CD8-positive, alpha-beta memory T cell (primary cell): ENCODE measurements at regions not wholly inside any gene's neighbourhood (a gene's known extent, or its start where the extent isn't known, plus 50 kb on each side); places are given as distances from the start of the nearest gene placed in this dataset.
A peak's percentile ranks its signal among the peaks of the same experiment; 100 is the strongest.

Experiments used
- CTCF ChIA-PET: fragments of 350-600 bp; sonication (Branson Sonifier 250); formaldehyde crosslinking; loops from one replicate; lab custom pipeline; 2021; ENCODE audit warnings: antibody characterized with exemption; lab: Charles Lee
- POLR2A ChIA-PET: fragments of 350-600 bp; sonication (Branson Sonifier 250); formaldehyde crosslinking; loops from one replicate; lab custom pipeline; 2021; ENCODE audit warnings: antibody characterized with exemption; lab: Charles Lee
- DNase-seq, 5 donors: peaks; one replicate each; pipeline versions ENCODE4 v3.0.0 to v3.0.0-alpha.2; 2020 to 2022; ENCODE audit warnings: mixed read lengths in 1 of 5
- H3K27ac ChIP-seq: one replicate; pipeline ENCODE4 v1.7.0; 2013; ENCODE audit warnings: low read depth, mild to moderate bottlenecking, low read length, moderate library complexity
- H3K27me3 ChIP-seq: 2 replicates; pipeline ENCODE4 v1.7.0; 2013; ENCODE audit warnings: low read length, mild to moderate bottlenecking; ENCODE audit not compliant: insufficient read depth, poor library complexity, severe bottlenecking
- H3K36me3 ChIP-seq: 2 replicates; pipeline ENCODE4 v1.7.0; 2013; ENCODE audit warnings: mild to moderate bottlenecking, low read length, moderate library complexity; ENCODE audit not compliant: insufficient read depth
- H3K4me1 ChIP-seq: 2 replicates; pipeline ENCODE4 v1.7.0; 2013; ENCODE audit warnings: mild to moderate bottlenecking, low read length, moderate library complexity; ENCODE audit not compliant: insufficient read depth
- H3K4me3 ChIP-seq: 2 replicates; pipeline ENCODE4 v1.7.0; 2013; ENCODE audit warnings: mild to moderate bottlenecking, low read length
- H3K9me3 ChIP-seq: 2 replicates; pipeline ENCODE4 v1.7.0; 2013; ENCODE audit warnings: mild to moderate bottlenecking, low read length
- H3K27ac Mint-ChIP-seq, 8 donors: one replicate each; pipeline ENCODE4 v1.8.0; 2020 to 2021; ENCODE audit warnings: mixed read lengths in 8 of 8, mild to moderate bottlenecking in 6 of 8, inconsistent platforms in 3 of 8, moderate library complexity in 3 of 8
- H3K27me3 Mint-ChIP-seq, 2 donors: one replicate each; pipeline ENCODE4 v1.8.0; 2020 to 2021; ENCODE audit warnings: mixed read lengths in 2 of 2, mild to moderate bottlenecking in 1 of 2, moderate library complexity in 1 of 2
- H3K36me3 Mint-ChIP-seq, 3 donors: one replicate each; pipeline ENCODE4 v1.8.0; 2020 to 2021; ENCODE audit warnings: mixed read lengths in 3 of 3, inconsistent platforms in 1 of 3, mild to moderate bottlenecking in 1 of 3
- H3K4me1 Mint-ChIP-seq, 3 donors: one replicate each; pipeline ENCODE4 v1.8.0; 2020 to 2021; ENCODE audit warnings: mixed read lengths in 3 of 3, inconsistent platforms in 1 of 3, mild to moderate bottlenecking in 1 of 3
- H3K4me3 Mint-ChIP-seq, 7 donors: one replicate each; pipeline ENCODE4 v1.8.0; 2020 to 2021; ENCODE audit warnings: mixed read lengths in 7 of 7, mild to moderate bottlenecking in 6 of 7, moderate library complexity in 4 of 7, inconsistent platforms in 2 of 7
- H3K9me3 Mint-ChIP-seq, 5 donors: one replicate each; pipeline ENCODE4 v1.8.0; 2020 to 2022; ENCODE audit warnings: mixed read lengths in 5 of 5, mild to moderate bottlenecking in 3 of 5, moderate library complexity in 2 of 5, inconsistent platforms in 1 of 5

GRCh38 chr5:71877511-71877910 is 158.4 kb downstream of the CARTPT start:
- CTCF ChIA-PET, result no interaction called here
- H3K4me3 ChIP-seq, result no peak overlapping the region
- H3K27ac Mint-ChIP-seq, result no peak overlapping the region
- no peaks in the 10 kb centered on the region for H3K36me3 Mint-ChIP-seq
- DNase-seq, result no peak
- H3K4me1 ChIP-seq, result no peaks in the 10 kb centered on the region
- H3K9me3 Mint-ChIP-seq, result peaks cover 0 to 2% (median 0%) of the 10 kb centered on the region in 5 donors
- no peaks in the 10 kb centered on the region for H3K27me3 ChIP-seq
- H3K4me1 Mint-ChIP-seq, result no peaks in the 10 kb centered on the region
- H3K4me3 Mint-ChIP-seq, result no peak overlapping the region
- H3K27me3 Mint-ChIP-seq, result peaks cover 4 to 11% of the 10 kb centered on the region in 2 donors
- no peak overlapping the region for H3K27ac ChIP-seq
- H3K9me3 ChIP-seq, result no peaks in the 10 kb centered on the region
- POLR2A ChIA-PET, result no interaction called here
- no peaks in the 10 kb centered on the region for H3K36me3 ChIP-seq

GRCh38 chr5:71880536-71880935 is 161.5 kb downstream of the CARTPT start:
- peaks cover 0 to 2% (median 0%) of the 10 kb centered on the region in 5 donors for H3K9me3 Mint-ChIP-seq
- no peak for DNase-seq
- H3K4me3 Mint-ChIP-seq, result no peak overlapping the region
- Histone ChIP-seq H3K36me3 (no peaks in the 10 kb centered on the region), H3K27ac (no peak overlapping the region), H3K27me3 (no peaks in the 10 kb centered on the region), H3K9me3 (no peaks in the 10 kb centered on the region), H3K4me3 (no peak overlapping the region), H3K4me1 (no peaks in the 10 kb centered on the region)
- H3K4me1 Mint-ChIP-seq, result no peaks in the 10 kb centered on the region
- peaks cover 4 to 8% of the 10 kb centered on the region in 2 donors for H3K27me3 Mint-ChIP-seq
- H3K36me3 Mint-ChIP-seq, result no peaks in the 10 kb centered on the region
- no peak overlapping the region for H3K27ac Mint-ChIP-seq
- ChIA-PET POLR2A (no interaction called here), CTCF (no interaction called here)

- no peaks in the 10 kb centered on the region for H3K36me3 ChIP-seq
- H3K4me3 ChIP-seq, result no peak overlapping the region
- H3K27me3 Mint-ChIP-seq, result peaks cover 2 to 5% of the 10 kb centered on the region in 2 donors
- DNase-seq, result no peak
- no peaks in the 10 kb centered on the region for H3K36me3 Mint-ChIP-seq
- ChIA-PET POLR2A (no interaction called here), CTCF (no interaction called here)
- peaks cover 0 to 2% (median 0%) of the 10 kb centered on the region in 5 donors for H3K9me3 Mint-ChIP-seq
- no peaks in the 10 kb centered on the region for H3K4me1 ChIP-seq
- H3K27ac Mint-ChIP-seq, result peak overlapping the region in 1 of 8 donors; percentile 1
- no peaks in the 10 kb centered on the region for H3K9me3 ChIP-seq
- H3K4me3 Mint-ChIP-seq, result no peak overlapping the region
- H3K27me3 ChIP-seq, result no peaks in the 10 kb centered on the region
- no peak overlapping the region for H3K27ac ChIP-seq
- peaks cover 4 to 7% (median 6%) of the 10 kb centered on the region in 3 donors for H3K4me1 Mint-ChIP-seq
Observed at GRCh38 chr5:71882826-71883741, 164.0 kb downstream of the CARTPT start.

- CTCF ChIA-PET, result no interaction called here
- DNase-seq, result no peak
- Histone ChIP-seq H3K27me3 (no peaks in the 10 kb centered on the region), H3K4me1 (no peaks in the 10 kb centered on the region), H3K9me3 (no peaks in the 10 kb centered on the region), H3K27ac (no peak overlapping the region), H3K4me3 (no peak overlapping the region), H3K36me3 (no peaks in the 10 kb centered on the region)
- no peak overlapping the region for H3K4me3 Mint-ChIP-seq
- peaks cover 4 to 8% (median 8%) of the 10 kb centered on the region in 3 donors for H3K4me1 Mint-ChIP-seq
- peaks cover 0 to 2% (median 0%) of the 10 kb centered on the region in 5 donors for H3K9me3 Mint-ChIP-seq
- POLR2A ChIA-PET, result no interaction called here
- no peaks in the 10 kb centered on the region for H3K36me3 Mint-ChIP-seq
- peak overlapping the region in 1 of 8 donors; percentile 25 for H3K27ac Mint-ChIP-seq
- H3K27me3 Mint-ChIP-seq, result peaks cover 2 to 5% of the 10 kb centered on the region in 2 donors
Observed at GRCh38 chr5:71883742-71884103, 164.6 kb downstream of the CARTPT start.

GRCh38 chr5:71884926-71885325 is 165.9 kb downstream of the CARTPT start:
- Histone ChIP-seq H3K36me3 (no peaks in the 10 kb centered on the region), H3K4me3 (no peak overlapping the region), H3K9me3 (no peaks in the 10 kb centered on the region), H3K27ac (no peak overlapping the region), H3K4me1 (no peaks in the 10 kb centered on the region), H3K27me3 (no peaks in the 10 kb centered on the region)
- peaks cover 5 to 11% of the 10 kb centered on the region in 2 donors for H3K27me3 Mint-ChIP-seq
- DNase-seq, result no peak
- no peak overlapping the region for H3K27ac Mint-ChIP-seq
- ChIA-PET CTCF (no interaction called here), POLR2A (no interaction called here)
- peaks cover 4 to 8% (median 8%) of the 10 kb centered on the region in 3 donors for H3K4me1 Mint-ChIP-seq
- no peaks in the 10 kb centered on the region for H3K36me3 Mint-ChIP-seq
- H3K9me3 Mint-ChIP-seq, result peaks cover 0 to 2% (median 0%) of the 10 kb centered on the region in 5 donors
- no peak overlapping the region for H3K4me3 Mint-ChIP-seq

GRCh38 chr5:71886406-71886805 is 167.3 kb downstream of the CARTPT start:
- Mint-ChIP-seq H3K4me3 (no peak overlapping the region), H3K36me3 (no peaks in the 10 kb centered on the region), H3K9me3 (no peaks in the 10 kb centered on the region), H3K27ac (no peak overlapping the region), H3K4me1 (peaks cover 4 to 8% (median 8%) of the 10 kb centered on the region in 3 donors), H3K27me3 (peaks cover 13 to 21% of the 10 kb centered on the region in 2 donors)
- no peak overlapping the region for H3K4me3 ChIP-seq
- no peak overlapping the region for H3K27ac ChIP-seq
- no peaks in the 10 kb centered on the region for H3K36me3 ChIP-seq
- no peaks in the 10 kb centered on the region for H3K4me1 ChIP-seq
- CTCF ChIA-PET, result no interaction called here
- POLR2A ChIA-PET, result no interaction called here
- no peak for DNase-seq
- H3K27me3 ChIP-seq, result no peaks in the 10 kb centered on the region
- H3K9me3 ChIP-seq, result no peaks in the 10 kb centered on the region

GRCh38 chr5:71887680-71888079 is 168.6 kb downstream of the CARTPT start:
- Histone ChIP-seq H3K4me1 (no peaks in the 10 kb centered on the region), H3K4me3 (peak overlapping the region; percentile 38), H3K27me3 (no peaks in the 10 kb centered on the region), H3K36me3 (no peaks in the 10 kb centered on the region), H3K9me3 (no peaks in the 10 kb centered on the region), H3K27ac (no peak overlapping the region)
- no peaks in the 10 kb centered on the region for H3K9me3 Mint-ChIP-seq
- DNase-seq, result peak in 2 of 5 donors; percentile 31 to 41
- H3K27ac Mint-ChIP-seq, result peak overlapping the region in 4 of 8 donors; percentile 6 to 81 (median 42)
- ChIA-PET POLR2A (no interaction called here), CTCF (no interaction called here)
- peaks cover 4 to 8% (median 8%) of the 10 kb centered on the region in 3 donors for H3K4me1 Mint-ChIP-seq
- peaks cover 15 to 28% of the 10 kb centered on the region in 2 donors for H3K27me3 Mint-ChIP-seq
- no peaks in the 10 kb centered on the region for H3K36me3 Mint-ChIP-seq
- peak overlapping the region in 5 of 7 donors; percentile 24 to 65 (median 53) for H3K4me3 Mint-ChIP-seq

GRCh38 chr5:71891406-71891805 is 172.3 kb downstream of the CARTPT start:
- no peak overlapping the region for H3K27ac Mint-ChIP-seq
- H3K36me3 Mint-ChIP-seq, result no peaks in the 10 kb centered on the region
- Histone ChIP-seq H3K9me3 (no peaks in the 10 kb centered on the region), H3K36me3 (no peaks in the 10 kb centered on the region), H3K4me1 (no peaks in the 10 kb centered on the region), H3K27me3 (no peaks in the 10 kb centered on the region), H3K27ac (no peak overlapping the region), H3K4me3 (no peak overlapping the region)
- peaks cover 0 to 2% (median 0%) of the 10 kb centered on the region in 5 donors for H3K9me3 Mint-ChIP-seq
- H3K4me1 Mint-ChIP-seq, result peaks cover 4 to 8% (median 8%) of the 10 kb centered on the region in 3 donors
- H3K4me3 Mint-ChIP-seq, result no peak overlapping the region
- ChIA-PET CTCF (no interaction called here), POLR2A (no interaction called here)
- DNase-seq, result no peak
- H3K27me3 Mint-ChIP-seq, result peaks cover 17 to 31% of the 10 kb centered on the region in 2 donors
